ENCODE measurements at regions not wholly inside any gene's neighbourhood (a gene's known extent, or its start where the extent isn't known, plus 50 kb on each side); places are given as distances from the start of the nearest gene placed in this dataset.
"Not testable (repeated sequence)": the region's sequence is repeated elsewhere in the genome, so short reads cannot be mapped to it uniquely, and the experiment has no call there.

DNA sequence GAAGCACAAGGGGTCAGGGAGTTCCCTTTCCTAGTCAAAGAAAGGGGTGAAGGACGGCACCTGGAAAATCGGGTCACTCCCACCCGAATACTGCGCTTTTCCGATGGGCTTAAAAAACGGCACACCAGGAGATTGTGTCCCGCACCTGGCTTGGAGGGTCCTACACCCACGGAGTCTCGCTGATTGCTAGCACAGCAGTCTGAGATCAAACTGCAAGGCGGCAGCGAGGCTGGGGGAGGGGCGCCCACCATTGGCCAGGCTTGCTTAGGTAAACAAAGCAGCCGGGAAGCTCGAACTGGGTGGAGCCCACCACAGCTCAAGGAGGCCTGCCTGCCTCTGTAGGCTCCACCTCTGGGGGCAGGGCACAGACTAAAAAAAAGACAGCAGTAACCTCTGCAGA, 303.3 kb upstream of the GRM3 start:
- TF ChIP-seq CTCF, EP300 (IDR thresholded peaks at IDR 0.05): not testable (repeated sequence)
